HepG2 (cell line): ENCODE measurements at regions not wholly inside any gene's neighbourhood (a gene's known extent, or its start where the extent isn't known, plus 50 kb on each side); places are given as distances from the start of the nearest gene placed in this dataset.

Experiments
- ATAC-seq: fragments of 200-7000 bp; cut with Tn5 transposase; 3 replicates; pipeline ENCODE4 v1.9.1; 2020; ENCODE audit warnings: mild to moderate bottlenecking, moderate library complexity
- BruUV-seq: library from RNA; stranded (reverse); fragments of 400-500 nt; replicated peaks from 2 replicates; lab custom pipeline; 2021; lab: Mats Ljungman, UMichigan
- CTCF ChIA-PET: fragments of 300-600 bp; formaldehyde crosslinking; extraction: SDS; loops from one replicate; lab custom pipeline; 2021; ENCODE audit warnings: low total read pairs, inconsistent platforms, low intra/inter-chr PET ratio; lab: Yijun Ruan, JAX
- POLR2A ChIA-PET: fragments of 350-600 bp; sonication (Branson Sonifier 250); formaldehyde crosslinking; loops from one replicate; lab custom pipeline; 2020; ENCODE audit warnings: antibody characterized with exemption, inconsistent platforms; lab: Yijun Ruan, JAX
- DNase-seq: peaks from one replicate; pipeline ENCODE4 v3.0.0-alpha.2; 2015; ENCODE audit warnings: low spot score
- FAIRE-seq: peaks from 3 replicates; lab custom pipeline; 2011; peaks lifted over from hg19 to GRCh38; lab: Jason Lieb, UNC
- H2AFZ ChIP-seq: one replicate; pipeline ENCODE4 v1.6.1; 2011; ENCODE audit warnings: low read length, inconsistent platforms
- H3K27ac ChIP-seq: fragments of 300-600 bp; 3 replicates; pipeline ENCODE4 v1.8.0; 2011; ENCODE audit warnings: mixed run types, mild to moderate bottlenecking, mixed read lengths, low read length, inconsistent platforms; ENCODE audit not compliant: insufficient read depth; ENCODE audit errors: extremely low read length
- H3K27me3 ChIP-seq, 2 experiments: fragments of 200-600 bp in 1 of 2; 2 replicates in 1 of 2; 3 replicates in 1 of 2; pipeline versions ENCODE4 v1.6.0 to v1.8.0; 2011; ENCODE audit warnings: low read length in 2 of 2, mild to moderate bottlenecking in 2 of 2, moderate library complexity in 2 of 2, inconsistent platforms in 1 of 2; ENCODE audit not compliant: insufficient read depth in 2 of 2, control insufficient read depth in 1 of 2
- H3K36me3 ChIP-seq, 2 experiments: fragments of 200-600 bp in 1 of 2; replicated peaks in 1 of 2; 2 replicates in 1 of 2; 3 replicates in 1 of 2; pipeline versions ENCODE4 v1.5.1 to v1.8.0; 2011; ENCODE audit warnings: low read length in 2 of 2, inconsistent platforms in 1 of 2; ENCODE audit not compliant: insufficient read depth in 2 of 2, control insufficient read depth in 1 of 2
- H3K4me1 ChIP-seq: 2 replicates; pipeline ENCODE4 v1.5.1; 2012; ENCODE audit warnings: low read length, inconsistent platforms; ENCODE audit not compliant: insufficient read depth
- H3K4me2 ChIP-seq: 2 replicates; pipeline ENCODE4 v1.6.0; 2011; ENCODE audit warnings: low read depth, low read length, inconsistent platforms
- H3K4me3 ChIP-seq, 3 experiments: fragments of 200-600 bp in 1 of 3; sonication (generic), shearing (Covaris generic) in 1 of 3; replicated peaks in 1 of 3; 2 replicates each; pipeline ENCODE4 v1.5.1; 2011 to 2016; ENCODE audit warnings: low read length in 3 of 3, inconsistent platforms in 2 of 3, low read depth in 2 of 3, mild to moderate bottlenecking in 2 of 3, control low read depth in 1 of 3, mixed read lengths in 1 of 3; ENCODE audit not compliant: insufficient read depth in 1 of 3
- H3K79me2 ChIP-seq: one replicate; pipeline ENCODE4 v1.6.1; 2011; ENCODE audit warnings: low read length, inconsistent platforms; ENCODE audit not compliant: insufficient read depth
- H3K9ac ChIP-seq: 2 replicates; pipeline ENCODE4 v1.6.0; 2011; ENCODE audit warnings: mild to moderate bottlenecking, low read depth, low read length, inconsistent platforms; ENCODE audit not compliant: insufficient read depth
- H3K9me3 ChIP-seq: 2 replicates; pipeline ENCODE4 v1.5.1; 2012; ENCODE audit warnings: mild to moderate bottlenecking, low read length
- H4K20me1 ChIP-seq: 2 replicates; pipeline ENCODE4 v1.6.0; 2011; ENCODE audit warnings: inconsistent platforms, mild to moderate bottlenecking, low read length, moderate library complexity; ENCODE audit not compliant: insufficient read depth
- ARID3A ChIP-seq: IDR thresholded peaks from 2 replicates; pipeline ENCODE4 v1.6.1; 2012; ENCODE audit warnings: low read depth, low read length, improper control_type of control experiment
- DPF2 ChIP-seq: sonication (generic); formaldehyde crosslinking; IDR thresholded peaks from 2 replicates; pipeline ENCODE4 v1.4.0; 2020; ENCODE audit warnings: mild to moderate bottlenecking, low read depth, missing genetic modification reagents, borderline replicate concordance
- HBP1 ChIP-seq: IDR thresholded peaks from 2 replicates; pipeline ENCODE4 v1.6.1; 2016; ENCODE audit warnings: low read depth, control low read depth
- HNF4A ChIP-seq: sonication (generic); formaldehyde crosslinking; IDR thresholded peaks from 2 replicates; pipeline ENCODE4 v1.4.0; 2020; ENCODE audit warnings: missing genetic modification reagents
- MED1 ChIP-seq: sonication (generic); formaldehyde crosslinking; IDR thresholded peaks from 2 replicates; pipeline ENCODE4 v1.4.0; 2020; ENCODE audit warnings: missing genetic modification reagents
- SOX13 ChIP-seq, 3 experiments: fragments of 450-650 bp in 1 of 3; sonication (generic) in 1 of 3; formaldehyde crosslinking in 1 of 3; IDR thresholded peaks in 2 of 3; conservative IDR thresholded peaks in 1 of 3; 2 replicates each; pipeline versions ENCODE4 v1.5.0 to v1.6.1; 2016 to 2020; ENCODE audit warnings: antibody characterized with exemption in 1 of 3, mild to moderate bottlenecking in 1 of 3, missing compliant biosample characterization in 1 of 3, missing genetic modification reagents in 1 of 3, moderate library complexity in 1 of 3
- TBX2 ChIP-seq: sonication (generic); formaldehyde crosslinking; IDR thresholded peaks from 2 replicates; pipeline ENCODE4 v1.5.0; 2020; ENCODE audit warnings: missing genetic modification reagents, mild to moderate bottlenecking, borderline replicate concordance
- TOPORS ChIP-seq: sonication (generic); formaldehyde crosslinking; IDR thresholded peaks from 2 replicates; pipeline ENCODE4 v1.8.0; 2023; ENCODE audit warnings: mild to moderate bottlenecking, missing genetic modification reagents
- ZNF260 ChIP-seq: sonication (generic); formaldehyde crosslinking; IDR thresholded peaks from 2 replicates; pipeline ENCODE4 v1.4.0; 2020; ENCODE audit warnings: missing genetic modification reagents, low read depth, mild to moderate bottlenecking, borderline replicate concordance
- ZNF496 ChIP-seq: sonication (generic); formaldehyde crosslinking; IDR thresholded peaks from 2 replicates; pipeline ENCODE4 v1.8.1; 2023; ENCODE audit warnings: mild to moderate bottlenecking, moderate library complexity, missing genetic modification reagents; ENCODE audit not compliant: insufficient replicate concordance
- ZNF501 ChIP-seq: sonication (generic); formaldehyde crosslinking; IDR thresholded peaks from 2 replicates; pipeline ENCODE4 v1.5.1; 2020; ENCODE audit warnings: mild to moderate bottlenecking, moderate library complexity, missing genetic modification reagents
- ZNF530 ChIP-seq: sonication (generic); formaldehyde crosslinking; IDR thresholded peaks from 2 replicates; pipeline ENCODE4 v1.5.0; 2020; ENCODE audit warnings: low read depth, mild to moderate bottlenecking, missing genetic modification reagents
- ZNF816 ChIP-seq: sonication (generic); formaldehyde crosslinking; IDR thresholded peaks from 2 replicates; pipeline ENCODE4 v1.8.0; 2022; ENCODE audit warnings: missing genetic modification reagents, mild to moderate bottlenecking, borderline replicate concordance
- ZSCAN22 ChIP-seq: sonication (generic); formaldehyde crosslinking; IDR thresholded peaks from 2 replicates; pipeline ENCODE4 v1.4.0; 2020; ENCODE audit warnings: mild to moderate bottlenecking, missing genetic modification reagents
- WGBS: methylation state at CpG from one replicate; pipeline ENCODE4 v1.1.6; 2017; ENCODE audit warnings: low lambda C conversion rate; 5-methylcytosine and 5-hydroxymethylcytosine counted together
- in situ Hi-C: cut with HindIII; loops from 2 replicates; pipeline ENCODE4 v1.10.0; 2017; ENCODE audit warnings: low pct_unique_long_range_greater_than_20kb; ENCODE audit not compliant: extremely low pct_ligation_motif_present
- intact Hi-C: fragments of 100-400 bp; cut with micrococcal nuclease; formaldehyde crosslinking; loops from one replicate; pipeline ENCODE4 v1.10.0; 2022; ENCODE audit not compliant: unreplicated experiment

- Histone ChIP-seq H3K79me2 (no peaks in the 10 kb centered on the region), H3K4me3 (no peak overlapping the region), H3K4me1 (peaks cover 28% of the 10 kb centered on the region), H3K4me2 (no peak overlapping the region), H2AFZ (no peak overlapping the region), H4K20me1 (no peaks in the 10 kb centered on the region), H3K36me3 (no peaks in the 10 kb centered on the region), H3K9me3 (no peaks in the 10 kb centered on the region), H3K9ac (no peak overlapping the region), H3K27me3 (no peaks in the 10 kb centered on the region), H3K27ac (no peak overlapping the region)
- TF ChIP-seq ZNF530 (no peak), ZNF816 (CRISPR knock-in tag) (no peak), ZNF496 (CRISPR knock-in tag) (no peak)
- CTCF ChIA-PET: no interaction called here
- BruUV-seq: no TSS peak
- 94% methylated on average over 6 of the region's 7 CpGs for WGBS
- DNase-seq: no peak
- POLR2A ChIA-PET: no interaction called here
- in situ Hi-C loops (no loop called here), intact Hi-C loops (no loop called here)
- FAIRE-seq: no peak
- ATAC-seq: no peak; the same call in 2 of the 3 replicates
Measured at GRCh38 chr4:4610672-4611071, 68.8 kb upstream of the STX18 start.

- WGBS: 64% methylated on average over 6 of the region's 10 CpGs
- Histone ChIP-seq H3K9me3 (no peaks in the 10 kb centered on the region), H3K79me2 (no peaks in the 10 kb centered on the region), H4K20me1 (no peaks in the 10 kb centered on the region), H3K27ac (peak overlapping the region; percentile 49), H3K4me3 (no peak overlapping the region), H3K9ac (no peak overlapping the region), H3K4me1 (peaks cover 37% of the 10 kb centered on the region), H3K4me2 (peak overlapping the region; percentile 8; the same call in 1 of the 2 replicates), H3K36me3 (no peaks in the 10 kb centered on the region), H3K27me3 (no peaks in the 10 kb centered on the region), H2AFZ (no peak overlapping the region)
- intact Hi-C loops: no loop called here
- CTCF ChIA-PET: no interaction called here
- POLR2A ChIA-PET: no interaction called here
- in situ Hi-C loops: no loop called here
- FAIRE-seq: no peak
- DNase-seq: peak; percentile 62
- no TSS peak for BruUV-seq
- ATAC-seq: peak; percentile 86
- TF ChIP-seq MED1 (CRISPR knock-in tag): peak; percentile 34; the same call in 1 of the 2 replicates
- peak; percentile 73 for TF ChIP-seq HNF4A (CRISPR knock-in tag)
- TF ChIP-seq DPF2 (CRISPR knock-in tag): no peak
- no peak for TF ChIP-seq HBP1 (CRISPR knock-in tag)
- TF ChIP-seq ARID3A: peak; percentile 68; the same call in 1 of the 2 replicates
- peak; percentile 70; the same call in 1 of the 2 replicates for TF ChIP-seq TBX2 (CRISPR knock-in tag)
- TF ChIP-seq SOX13 (IDR thresholded peaks at IDR 0.05): 0 out of 2 replicates have a peak, but pooled peaks have one; percentile 15
- TF ChIP-seq SOX13 (CRISPR knock-in tag; conservative IDR thresholded peaks at IDR 0.05 in 1 of 2, IDR thresholded peaks at IDR 0.05 in 1 of 2): peak in 1 of 2 experiments; percentile 71; a peak in 2 of 4 replicates
- no peak for TF ChIP-seq ZSCAN22
- TF ChIP-seq ZNF501: peak; percentile 55; the same call in 1 of the 2 replicates
- TF ChIP-seq ZNF260: no peak
- TF ChIP-seq TOPORS: no peak
Measured at GRCh38 chr4:4609622-4610334, 67.9 kb upstream of the STX18 start.
